T-helper 2 cell (primary cell): ENCODE measurements at regions not wholly inside any gene's neighbourhood (a gene's known extent, or its start where the extent isn't known, plus 50 kb on each side); places are given as distances from the start of the nearest gene placed in this dataset.

Experiments used
- DNase-seq, 5 experiments: peaks; one replicate each; pipeline versions ENCODE4 v3.0.0 to v3.0.0-alpha.2; 2012 to 2022

- DNase-seq = no peak
These were observed 357.2 kb downstream of the ZSWIM6 start for GRCh38 chr5:61689153-61689846.

GRCh38 chr5:61697809-61698558, 365.9 kb downstream of the ZSWIM6 start:
- no peak for DNase-seq

- no peak for DNase-seq
These were observed 370.0 kb downstream of the ZSWIM6 start for GRCh38 chr5:61701877-61702602.

- no peak for DNase-seq
These were observed 370.7 kb downstream of the ZSWIM6 start for GRCh38 chr5:61702784-61703183.

GRCh38 chr5:61704289-61704688, 372.2 kb downstream of the ZSWIM6 start:
- no peak for DNase-seq

- DNase-seq = no peak
These were observed 374.7 kb downstream of the ZSWIM6 start for GRCh38 chr5:61706751-61707150.

- DNase-seq = no peak
These were observed 387.1 kb downstream of the ZSWIM6 start for GRCh38 chr5:61719124-61719523.

GRCh38 chr5:61720829-61721228, 388.8 kb downstream of the ZSWIM6 start:
- DNase-seq = no peak

GRCh38 chr5:61724102-61724501, 392.0 kb downstream of the ZSWIM6 start:
- no peak for DNase-seq

- no peak for DNase-seq
These were observed 396.2 kb downstream of the ZSWIM6 start for GRCh38 chr5:61728287-61728686.

GRCh38 chr5:61730866-61731265, 398.8 kb downstream of the ZSWIM6 start:
- DNase-seq = no peak

- DNase-seq = no peak
These were observed 399.3 kb downstream of the ZSWIM6 start for GRCh38 chr5:61731267-61731945.

- DNase-seq = no peak
These were observed 399.9 kb downstream of the ZSWIM6 start for GRCh38 chr5:61731946-61732314.

GRCh38 chr5:61732369-61732768, 400.3 kb downstream of the ZSWIM6 start:
- no peak for DNase-seq

GRCh38 chr5:61732796-61733195, 400.7 kb downstream of the ZSWIM6 start:
- no peak for DNase-seq

- no peak for DNase-seq
These were observed 401.9 kb downstream of the ZSWIM6 start for GRCh38 chr5:61734001-61734400.

- DNase-seq = no peak
These were observed 402.9 kb downstream of the ZSWIM6 start for GRCh38 chr5:61734966-61735365.

- DNase-seq = no peak
These were observed 403.5 kb downstream of the ZSWIM6 start for GRCh38 chr5:61735531-61735930.

- no peak for DNase-seq
These were observed 403.9 kb downstream of the ZSWIM6 start for GRCh38 chr5:61735995-61736394.

GRCh38 chr5:61737301-61737963, 405.4 kb downstream of the ZSWIM6 start:
- no peak for DNase-seq

- no peak for DNase-seq
These were observed 405.9 kb downstream of the ZSWIM6 start for GRCh38 chr5:61737964-61738340.

- DNase-seq = no peak
These were observed 406.4 kb downstream of the ZSWIM6 start for GRCh38 chr5:61738446-61738845.
